ENCODE measurements at regions not wholly inside any gene's neighbourhood (a gene's known extent, or its start where the extent isn't known, plus 50 kb on each side); places are given as distances from the start of the nearest gene placed in this dataset.

DNA sequence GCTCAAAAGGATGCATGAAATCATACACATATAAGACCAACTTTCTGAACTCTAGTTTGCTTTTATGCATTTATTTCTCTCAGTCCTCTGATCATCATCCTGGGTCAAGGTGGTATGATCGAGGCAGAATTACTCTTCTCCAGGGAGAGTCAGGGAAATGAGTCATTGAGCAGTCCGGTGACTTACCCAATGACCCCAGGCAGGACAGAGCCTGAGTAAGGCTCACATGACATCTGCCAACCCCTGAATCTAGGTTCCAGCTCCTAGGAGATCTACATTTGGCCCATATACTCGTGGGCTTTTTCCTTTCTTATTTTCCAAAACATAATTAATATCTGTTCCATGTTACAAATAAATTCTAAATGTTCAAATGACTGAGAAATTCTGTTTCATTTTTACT lies 502.3 kb downstream of the FOXO1 start:
- CTCF ChIA-PET, result no interaction called here
- POLR2A ChIA-PET, result no interaction called here
- Mint-ChIP-seq H3K27ac (no peak overlapping the region), H3K36me3 (no peaks in the 10 kb centered on the region), H3K4me3 (no peak overlapping the region), H3K9me3 (no peaks in the 10 kb centered on the region), H3K27me3 (ENCODE audit: low read depth) (no peaks in the 10 kb centered on the region; the same call in 1 of the 2 replicates), H3K4me1 (peaks cover 4% of the 10 kb centered on the region; the same call in 1 of the 2 replicates)
- DNase-seq (ENCODE audit: low spot score) (no peak), ATAC-seq (no peak)
- TF ChIP-seq, protein P1, sequence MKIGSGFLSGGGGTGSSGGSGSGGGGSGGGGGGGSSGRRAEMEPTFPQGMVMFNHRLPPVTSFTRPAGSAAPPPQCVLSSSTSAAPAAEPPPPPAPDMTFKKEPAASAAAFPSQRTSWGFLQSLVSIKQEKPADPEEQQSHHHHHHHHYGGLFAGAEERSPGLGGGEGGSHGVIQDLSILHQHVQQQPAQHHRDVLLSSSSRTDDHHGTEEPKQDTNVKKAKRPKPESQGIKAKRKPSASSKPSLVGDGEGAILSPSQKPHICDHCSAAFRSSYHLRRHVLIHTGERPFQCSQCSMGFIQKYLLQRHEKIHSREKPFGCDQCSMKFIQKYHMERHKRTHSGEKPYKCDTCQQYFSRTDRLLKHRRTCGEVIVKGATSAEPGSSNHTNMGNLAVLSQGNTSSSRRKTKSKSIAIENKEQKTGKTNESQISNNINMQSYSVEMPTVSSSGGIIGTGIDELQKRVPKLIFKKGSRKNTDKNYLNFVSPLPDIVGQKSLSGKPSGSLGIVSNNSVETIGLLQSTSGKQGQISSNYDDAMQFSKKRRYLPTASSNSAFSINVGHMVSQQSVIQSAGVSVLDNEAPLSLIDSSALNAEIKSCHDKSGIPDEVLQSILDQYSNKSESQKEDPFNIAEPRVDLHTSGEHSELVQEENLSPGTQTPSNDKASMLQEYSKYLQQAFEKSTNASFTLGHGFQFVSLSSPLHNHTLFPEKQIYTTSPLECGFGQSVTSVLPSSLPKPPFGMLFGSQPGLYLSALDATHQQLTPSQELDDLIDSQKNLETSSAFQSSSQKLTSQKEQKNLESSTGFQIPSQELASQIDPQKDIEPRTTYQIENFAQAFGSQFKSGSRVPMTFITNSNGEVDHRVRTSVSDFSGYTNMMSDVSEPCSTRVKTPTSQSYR (CRISPR knock-in tag; IDR thresholded peaks at IDR 0.05), result no peak
- TF ChIP-seq IRF2 (CRISPR knock-in tag; IDR thresholded peaks at IDR 0.05; ENCODE audit: borderline replicate concordance, low read depth) (no peak), ZNF121 (CRISPR knock-in tag; IDR thresholded peaks at IDR 0.05) (no peak), TEAD1 (CRISPR knock-in tag; IDR thresholded peaks at IDR 0.05) (no peak), TP53 (CRISPR knock-in tag; IDR thresholded peaks at IDR 0.05) (no peak), FOXJ3 (CRISPR knock-in tag; IDR thresholded peaks at IDR 0.05; ENCODE audit: borderline replicate concordance) (no peak), MXD4 (CRISPR knock-in tag; IDR thresholded peaks at IDR 0.05; ENCODE audit: borderline replicate concordance) (no peak), NR1H2 (CRISPR knock-in tag; IDR thresholded peaks at IDR 0.05) (no peak), ZNF671 (CRISPR knock-in tag; IDR thresholded peaks at IDR 0.05) (no peak)
- TF ChIP-seq, protein P2, sequence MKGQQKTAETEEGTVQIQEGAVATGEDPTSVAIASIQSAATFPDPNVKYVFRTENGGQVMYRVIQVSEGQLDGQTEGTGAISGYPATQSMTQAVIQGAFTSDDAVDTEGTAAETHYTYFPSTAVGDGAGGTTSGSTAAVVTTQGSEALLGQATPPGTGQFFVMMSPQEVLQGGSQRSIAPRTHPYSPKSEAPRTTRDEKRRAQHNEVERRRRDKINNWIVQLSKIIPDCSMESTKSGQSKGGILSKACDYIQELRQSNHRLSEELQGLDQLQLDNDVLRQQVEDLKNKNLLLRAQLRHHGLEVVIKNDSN (CRISPR knock-in tag; IDR thresholded peaks at IDR 0.05), result no peak
- TF ChIP-seq, protein P3, sequence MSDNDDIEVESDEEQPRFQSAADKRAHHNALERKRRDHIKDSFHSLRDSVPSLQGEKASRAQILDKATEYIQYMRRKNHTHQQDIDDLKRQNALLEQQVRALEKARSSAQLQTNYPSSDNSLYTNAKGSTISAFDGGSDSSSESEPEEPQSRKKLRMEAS (CRISPR knock-in tag; IDR thresholded peaks at IDR 0.05), result no peak
- TF ChIP-seq, protein P4, sequence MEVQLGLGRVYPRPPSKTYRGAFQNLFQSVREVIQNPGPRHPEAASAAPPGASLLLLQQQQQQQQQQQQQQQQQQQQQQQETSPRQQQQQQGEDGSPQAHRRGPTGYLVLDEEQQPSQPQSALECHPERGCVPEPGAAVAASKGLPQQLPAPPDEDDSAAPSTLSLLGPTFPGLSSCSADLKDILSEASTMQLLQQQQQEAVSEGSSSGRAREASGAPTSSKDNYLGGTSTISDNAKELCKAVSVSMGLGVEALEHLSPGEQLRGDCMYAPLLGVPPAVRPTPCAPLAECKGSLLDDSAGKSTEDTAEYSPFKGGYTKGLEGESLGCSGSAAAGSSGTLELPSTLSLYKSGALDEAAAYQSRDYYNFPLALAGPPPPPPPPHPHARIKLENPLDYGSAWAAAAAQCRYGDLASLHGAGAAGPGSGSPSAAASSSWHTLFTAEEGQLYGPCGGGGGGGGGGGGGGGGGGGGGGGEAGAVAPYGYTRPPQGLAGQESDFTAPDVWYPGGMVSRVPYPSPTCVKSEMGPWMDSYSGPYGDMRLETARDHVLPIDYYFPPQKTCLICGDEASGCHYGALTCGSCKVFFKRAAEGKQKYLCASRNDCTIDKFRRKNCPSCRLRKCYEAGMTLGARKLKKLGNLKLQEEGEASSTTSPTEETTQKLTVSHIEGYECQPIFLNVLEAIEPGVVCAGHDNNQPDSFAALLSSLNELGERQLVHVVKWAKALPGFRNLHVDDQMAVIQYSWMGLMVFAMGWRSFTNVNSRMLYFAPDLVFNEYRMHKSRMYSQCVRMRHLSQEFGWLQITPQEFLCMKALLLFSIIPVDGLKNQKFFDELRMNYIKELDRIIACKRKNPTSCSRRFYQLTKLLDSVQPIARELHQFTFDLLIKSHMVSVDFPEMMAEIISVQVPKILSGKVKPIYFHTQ (CRISPR knock-in tag; IDR thresholded peaks at IDR 0.05), result no peak
- TF ChIP-seq, protein P5, sequence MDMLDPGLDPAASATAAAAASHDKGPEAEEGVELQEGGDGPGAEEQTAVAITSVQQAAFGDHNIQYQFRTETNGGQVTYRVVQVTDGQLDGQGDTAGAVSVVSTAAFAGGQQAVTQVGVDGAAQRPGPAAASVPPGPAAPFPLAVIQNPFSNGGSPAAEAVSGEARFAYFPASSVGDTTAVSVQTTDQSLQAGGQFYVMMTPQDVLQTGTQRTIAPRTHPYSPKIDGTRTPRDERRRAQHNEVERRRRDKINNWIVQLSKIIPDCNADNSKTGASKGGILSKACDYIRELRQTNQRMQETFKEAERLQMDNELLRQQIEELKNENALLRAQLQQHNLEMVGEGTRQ (CRISPR knock-in tag; IDR thresholded peaks at IDR 0.05), result no peak
- TF ChIP-seq, protein P6, sequence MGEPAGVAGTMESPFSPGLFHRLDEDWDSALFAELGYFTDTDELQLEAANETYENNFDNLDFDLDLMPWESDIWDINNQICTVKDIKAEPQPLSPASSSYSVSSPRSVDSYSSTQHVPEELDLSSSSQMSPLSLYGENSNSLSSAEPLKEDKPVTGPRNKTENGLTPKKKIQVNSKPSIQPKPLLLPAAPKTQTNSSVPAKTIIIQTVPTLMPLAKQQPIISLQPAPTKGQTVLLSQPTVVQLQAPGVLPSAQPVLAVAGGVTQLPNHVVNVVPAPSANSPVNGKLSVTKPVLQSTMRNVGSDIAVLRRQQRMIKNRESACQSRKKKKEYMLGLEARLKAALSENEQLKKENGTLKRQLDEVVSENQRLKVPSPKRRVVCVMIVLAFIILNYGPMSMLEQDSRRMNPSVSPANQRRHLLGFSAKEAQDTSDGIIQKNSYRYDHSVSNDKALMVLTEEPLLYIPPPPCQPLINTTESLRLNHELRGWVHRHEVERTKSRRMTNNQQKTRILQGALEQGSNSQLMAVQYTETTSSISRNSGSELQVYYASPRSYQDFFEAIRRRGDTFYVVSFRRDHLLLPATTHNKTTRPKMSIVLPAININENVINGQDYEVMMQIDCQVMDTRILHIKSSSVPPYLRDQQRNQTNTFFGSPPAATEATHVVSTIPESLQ (CRISPR knock-in tag; IDR thresholded peaks at IDR 0.05), result no peak
- TF ChIP-seq, protein P7, sequence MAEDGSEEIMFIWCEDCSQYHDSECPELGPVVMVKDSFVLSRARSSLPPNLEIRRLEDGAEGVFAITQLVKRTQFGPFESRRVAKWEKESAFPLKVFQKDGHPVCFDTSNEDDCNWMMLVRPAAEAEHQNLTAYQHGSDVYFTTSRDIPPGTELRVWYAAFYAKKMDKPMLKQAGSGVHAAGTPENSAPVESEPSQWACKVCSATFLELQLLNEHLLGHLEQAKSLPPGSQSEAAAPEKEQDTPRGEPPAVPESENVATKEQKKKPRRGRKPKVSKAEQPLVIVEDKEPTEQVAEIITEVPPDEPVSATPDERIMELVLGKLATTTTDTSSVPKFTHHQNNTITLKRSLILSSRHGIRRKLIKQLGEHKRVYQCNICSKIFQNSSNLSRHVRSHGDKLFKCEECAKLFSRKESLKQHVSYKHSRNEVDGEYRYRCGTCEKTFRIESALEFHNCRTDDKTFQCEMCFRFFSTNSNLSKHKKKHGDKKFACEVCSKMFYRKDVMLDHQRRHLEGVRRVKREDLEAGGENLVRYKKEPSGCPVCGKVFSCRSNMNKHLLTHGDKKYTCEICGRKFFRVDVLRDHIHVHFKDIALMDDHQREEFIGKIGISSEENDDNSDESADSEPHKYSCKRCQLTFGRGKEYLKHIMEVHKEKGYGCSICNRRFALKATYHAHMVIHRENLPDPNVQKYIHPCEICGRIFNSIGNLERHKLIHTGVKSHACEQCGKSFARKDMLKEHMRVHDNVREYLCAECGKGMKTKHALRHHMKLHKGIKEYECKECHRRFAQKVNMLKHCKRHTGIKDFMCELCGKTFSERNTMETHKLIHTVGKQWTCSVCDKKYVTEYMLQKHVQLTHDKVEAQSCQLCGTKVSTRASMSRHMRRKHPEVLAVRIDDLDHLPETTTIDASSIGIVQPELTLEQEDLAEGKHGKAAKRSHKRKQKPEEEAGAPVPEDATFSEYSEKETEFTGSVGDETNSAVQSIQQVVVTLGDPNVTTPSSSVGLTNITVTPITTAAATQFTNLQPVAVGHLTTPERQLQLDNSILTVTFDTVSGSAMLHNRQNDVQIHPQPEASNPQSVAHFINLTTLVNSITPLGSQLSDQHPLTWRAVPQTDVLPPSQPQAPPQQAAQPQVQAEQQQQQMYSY (CRISPR knock-in tag; IDR thresholded peaks at IDR 0.05), result no peak
- TF ChIP-seq, protein P8, sequence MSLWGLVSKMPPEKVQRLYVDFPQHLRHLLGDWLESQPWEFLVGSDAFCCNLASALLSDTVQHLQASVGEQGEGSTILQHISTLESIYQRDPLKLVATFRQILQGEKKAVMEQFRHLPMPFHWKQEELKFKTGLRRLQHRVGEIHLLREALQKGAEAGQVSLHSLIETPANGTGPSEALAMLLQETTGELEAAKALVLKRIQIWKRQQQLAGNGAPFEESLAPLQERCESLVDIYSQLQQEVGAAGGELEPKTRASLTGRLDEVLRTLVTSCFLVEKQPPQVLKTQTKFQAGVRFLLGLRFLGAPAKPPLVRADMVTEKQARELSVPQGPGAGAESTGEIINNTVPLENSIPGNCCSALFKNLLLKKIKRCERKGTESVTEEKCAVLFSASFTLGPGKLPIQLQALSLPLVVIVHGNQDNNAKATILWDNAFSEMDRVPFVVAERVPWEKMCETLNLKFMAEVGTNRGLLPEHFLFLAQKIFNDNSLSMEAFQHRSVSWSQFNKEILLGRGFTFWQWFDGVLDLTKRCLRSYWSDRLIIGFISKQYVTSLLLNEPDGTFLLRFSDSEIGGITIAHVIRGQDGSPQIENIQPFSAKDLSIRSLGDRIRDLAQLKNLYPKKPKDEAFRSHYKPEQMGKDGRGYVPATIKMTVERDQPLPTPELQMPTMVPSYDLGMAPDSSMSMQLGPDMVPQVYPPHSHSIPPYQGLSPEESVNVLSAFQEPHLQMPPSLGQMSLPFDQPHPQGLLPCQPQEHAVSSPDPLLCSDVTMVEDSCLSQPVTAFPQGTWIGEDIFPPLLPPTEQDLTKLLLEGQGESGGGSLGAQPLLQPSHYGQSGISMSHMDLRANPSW (CRISPR knock-in tag; conservative IDR thresholded peaks at IDR 0.05; ENCODE audit: low read depth), result no peak
